ENCODE measurements at regions not wholly inside any gene's neighbourhood (a gene's known extent, or its start where the extent isn't known, plus 50 kb on each side); places are given as distances from the start of the nearest gene placed in this dataset.

GRCh38 chr1:112079446-112079845, 90.0 kb upstream of the KCND3 start:
- no peak for TF ChIP-seq CTCF (conservative IDR thresholded peaks at IDR 0.05; ENCODE audit: low read length)
- Histone ChIP-seq H3K9me3 (ENCODE audit: insufficient read depth, low read depth, low read length) (no peaks in the 10 kb centered on the region), H3F3A (ENCODE audit: low read depth) (no peaks in the 10 kb centered on the region), H3K4me1 (ENCODE audit: insufficient read depth, low read length, poor library complexity, severe bottlenecking) (no peaks in the 10 kb centered on the region), H3K4me2 (ENCODE audit: low read depth, low read length, poor library complexity, severe bottlenecking) (no peak overlapping the region), H3K36me3 (ENCODE audit: insufficient read depth, low read length) (no peaks in the 10 kb centered on the region), H2AFZ (ENCODE audit: low read length) (no peak overlapping the region), H3K27me3 (ENCODE audit: insufficient read depth, low read length, poor library complexity, severe bottlenecking) (no peaks in the 10 kb centered on the region), H3K9me2 (replicated peaks; ENCODE audit: low read depth, low read length) (0 out of 2 replicates have a peak, but pooled peaks cover under 1% of the 10 kb centered on the region), H3K9ac (ENCODE audit: low read depth, low read length, poor library complexity, severe bottlenecking) (no peak overlapping the region), H3K79me2 (ENCODE audit: insufficient read depth, low read length) (no peaks in the 10 kb centered on the region), H3K4me3 (ENCODE audit: low read length, poor library complexity, severe bottlenecking) (no peak overlapping the region), H4K20me1 (ENCODE audit: insufficient read depth, low read length, poor library complexity, severe bottlenecking) (no peaks in the 10 kb centered on the region)

- Histone ChIP-seq H3K9ac (ENCODE audit: low read depth, low read length, poor library complexity, severe bottlenecking) (no peak overlapping the region), H3K9me2 (replicated peaks; ENCODE audit: low read depth, low read length) (no peaks in the 10 kb centered on the region), H2AFZ (ENCODE audit: low read length) (no peak overlapping the region), H3F3A (ENCODE audit: low read depth) (no peaks in the 10 kb centered on the region), H3K4me1 (ENCODE audit: insufficient read depth, low read length, poor library complexity, severe bottlenecking) (no peaks in the 10 kb centered on the region), H3K4me3 (ENCODE audit: low read length, poor library complexity, severe bottlenecking) (no peak overlapping the region), H3K27me3 (ENCODE audit: insufficient read depth, low read length, poor library complexity, severe bottlenecking) (no peaks in the 10 kb centered on the region), H3K36me3 (ENCODE audit: insufficient read depth, low read length) (no peaks in the 10 kb centered on the region), H3K4me2 (ENCODE audit: low read depth, low read length, poor library complexity, severe bottlenecking) (no peak overlapping the region), H3K79me2 (ENCODE audit: insufficient read depth, low read length) (no peaks in the 10 kb centered on the region), H4K20me1 (ENCODE audit: insufficient read depth, low read length, poor library complexity, severe bottlenecking) (no peaks in the 10 kb centered on the region), H3K9me3 (ENCODE audit: insufficient read depth, low read depth, low read length) (no peaks in the 10 kb centered on the region)
- TF ChIP-seq CTCF (conservative IDR thresholded peaks at IDR 0.05; ENCODE audit: low read length): no peak
- no peak for TF ChIP-seq EZH2phosphoT487 (IDR thresholded peaks at IDR 0.05; ENCODE audit: borderline replicate concordance)
These were observed 94.0 kb upstream of the KCND3 start for GRCh38 chr1:112083487-112083886.

GRCh38 chr1:112092656-112093371, 103.3 kb upstream of the KCND3 start:
- Histone ChIP-seq H3K4me2 (ENCODE audit: low read depth, low read length, poor library complexity, severe bottlenecking) (no peak overlapping the region), H3K36me3 (ENCODE audit: insufficient read depth, low read length) (no peaks in the 10 kb centered on the region), H3K4me1 (ENCODE audit: insufficient read depth, low read length, poor library complexity, severe bottlenecking) (no peaks in the 10 kb centered on the region), H4K20me1 (ENCODE audit: insufficient read depth, low read length, poor library complexity, severe bottlenecking) (no peaks in the 10 kb centered on the region), H3K79me2 (ENCODE audit: insufficient read depth, low read length) (no peaks in the 10 kb centered on the region), H3F3A (ENCODE audit: low read depth) (no peaks in the 10 kb centered on the region), H3K4me3 (ENCODE audit: low read length, poor library complexity, severe bottlenecking) (no peak overlapping the region), H2AFZ (ENCODE audit: low read length) (no peak overlapping the region), H3K9me3 (ENCODE audit: insufficient read depth, low read depth, low read length) (no peaks in the 10 kb centered on the region), H3K9me2 (replicated peaks; ENCODE audit: low read depth, low read length) (no peaks in the 10 kb centered on the region), H3K9ac (ENCODE audit: low read depth, low read length, poor library complexity, severe bottlenecking) (no peak overlapping the region), H3K27me3 (ENCODE audit: insufficient read depth, low read length, poor library complexity, severe bottlenecking) (no peaks in the 10 kb centered on the region)
- TF ChIP-seq EZH2phosphoT487 (IDR thresholded peaks at IDR 0.05; ENCODE audit: borderline replicate concordance) (no peak), CTCF (conservative IDR thresholded peaks at IDR 0.05; ENCODE audit: low read length) (no peak)
